CD4-positive, alpha-beta T cell (primary cell): ENCODE measurements at regions not wholly inside any gene's neighbourhood (a gene's known extent, or its start where the extent isn't known, plus 50 kb on each side); places are given as distances from the start of the nearest gene placed in this dataset.

Experiments
- ATAC-seq: fragments of 200-7000 bp; cut with Tn5 transposase; one replicate; pipeline ENCODE4 v1.10.0; 2022; ENCODE audit warnings: mild to moderate bottlenecking; ENCODE audit not compliant: poor library complexity
- CTCF ChIA-PET: fragments of 350-600 bp; sonication (Branson Sonifier 250); formaldehyde crosslinking; loops from one replicate; lab custom pipeline; 2021; ENCODE audit warnings: antibody characterized with exemption, inconsistent platforms; lab: Charles Lee
- POLR2A ChIA-PET: fragments of 350-600 bp; sonication (Branson Sonifier 250); formaldehyde crosslinking; loops from one replicate; lab custom pipeline; 2021; ENCODE audit warnings: antibody characterized with exemption, inconsistent platforms; lab: Charles Lee
- DNase-seq, 14 experiments: peaks; one replicate each; pipeline ENCODE4 v3.0.0-alpha.2; 2013 to 2020; ENCODE audit warnings: mixed read lengths in 2 of 14
- H3K27ac ChIP-seq, 2 donors: one replicate each; pipeline versions ENCODE4 v1.5.1 to v1.7.0; 2013; ENCODE audit warnings: low read length in 2 of 2, low read depth in 1 of 2, mild to moderate bottlenecking in 1 of 2
- H3K27me3 ChIP-seq, 2 experiments: 1 replicate in 1 of 2; 2 replicates in 1 of 2; pipeline versions ENCODE4 v1.6.1 to v1.7.0; 2013; ENCODE audit warnings: low read length in 2 of 2, control low read depth in 1 of 2, mild to moderate bottlenecking in 1 of 2, moderate library complexity in 1 of 2; ENCODE audit not compliant: insufficient read depth in 2 of 2, control insufficient read depth in 1 of 2
- H3K36me3 ChIP-seq: one replicate; pipeline ENCODE4 v1.6.1; 2013; ENCODE audit warnings: low read length, control low read depth; ENCODE audit not compliant: insufficient read depth
- H3K4me1 ChIP-seq: one replicate; pipeline ENCODE4 v1.6.1; 2013; ENCODE audit warnings: low read length, control low read depth; ENCODE audit not compliant: insufficient read depth
- H3K4me3 ChIP-seq: one replicate; pipeline ENCODE4 v1.5.1; 2013; ENCODE audit warnings: mild to moderate bottlenecking, low read length, moderate library complexity
- H3K9me3 ChIP-seq, 2 experiments: 1 replicate in 1 of 2; 2 replicates in 1 of 2; pipeline versions ENCODE4 v1.6.1 to v1.7.0; 2013; ENCODE audit warnings: low read length in 2 of 2, mild to moderate bottlenecking in 2 of 2, control low read depth in 1 of 2, moderate library complexity in 1 of 2; ENCODE audit not compliant: control insufficient read depth in 1 of 2, insufficient read depth in 1 of 2
- H3K27ac Mint-ChIP-seq: one replicate; pipeline ENCODE4 v1.8.0; 2020; ENCODE audit warnings: mixed read lengths
- H3K27me3 Mint-ChIP-seq: one replicate; pipeline ENCODE4 v1.8.0; 2021; ENCODE audit warnings: mixed read lengths
- H3K36me3 Mint-ChIP-seq: one replicate; pipeline ENCODE4 v1.8.0; 2021; ENCODE audit warnings: low read depth, mixed read lengths
- H3K4me1 Mint-ChIP-seq: one replicate; pipeline ENCODE4 v1.8.0; 2021; ENCODE audit warnings: low read depth, mixed read lengths
- H3K4me3 Mint-ChIP-seq: one replicate; pipeline ENCODE4 v1.8.0; 2020; ENCODE audit warnings: mild to moderate bottlenecking, mixed read lengths
- H3K9me3 Mint-ChIP-seq: one replicate; pipeline ENCODE4 v1.8.0; 2020; ENCODE audit warnings: mixed read lengths
- intact Hi-C, 2 experiments: fragments of 100-400 bp; cut with DNase I in 1 of 2; cut with micrococcal nuclease in 1 of 2; formaldehyde crosslinking; loops; one replicate each; pipeline versions ENCODE4 v1.15.1 to v1.9.0; 2023 to 2025; cut with DNase I, micrococcal nuclease
- TF ChIP-seq, protein P1 (sequence below): fragments of 200-600 bp; IDR thresholded peaks from one replicate; pipeline ENCODE4 v1.8.0; 2022; ENCODE audit warnings: antibody characterized with exemption, mild to moderate bottlenecking

DNA sequence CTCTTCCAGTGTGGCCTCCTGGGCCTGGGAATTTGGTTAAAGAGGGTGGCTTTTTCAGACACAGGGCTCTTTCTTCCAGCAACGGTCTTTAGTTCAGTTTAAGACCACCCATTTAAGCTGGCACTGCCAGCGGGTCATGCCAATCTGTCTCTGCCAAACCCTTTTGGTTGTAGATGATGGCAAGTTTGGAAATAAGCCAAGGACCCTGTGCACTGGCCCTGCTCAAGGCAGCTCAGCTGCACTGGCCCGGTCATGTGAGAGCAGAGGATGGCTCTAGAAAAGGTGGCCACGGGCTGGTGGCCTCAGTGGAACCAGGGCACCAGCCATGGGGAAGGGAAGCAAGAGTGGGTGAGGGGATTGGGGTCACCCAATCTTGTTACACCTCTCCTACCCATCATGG, 294.1 kb downstream of the GLRX3 start:
- H3K9me3 ChIP-seq: peaks cover 0 to 42% of the 10 kb centered on the region in 2 experiments
- ATAC-seq (no peak), DNase-seq (no peak)
- Mint-ChIP-seq H3K36me3 (no peaks in the 10 kb centered on the region), H3K4me1 (no peaks in the 10 kb centered on the region), H3K27ac (no peak overlapping the region), H3K27me3 (peaks cover 4% of the 10 kb centered on the region), H3K4me3 (no peak overlapping the region), H3K9me3 (no peaks in the 10 kb centered on the region)
- no peaks in the 10 kb centered on the region for H3K27me3 ChIP-seq
- intact Hi-C loops: no loop called here
- no peak overlapping the region for H3K27ac ChIP-seq
- TF ChIP-seq, protein P1, sequence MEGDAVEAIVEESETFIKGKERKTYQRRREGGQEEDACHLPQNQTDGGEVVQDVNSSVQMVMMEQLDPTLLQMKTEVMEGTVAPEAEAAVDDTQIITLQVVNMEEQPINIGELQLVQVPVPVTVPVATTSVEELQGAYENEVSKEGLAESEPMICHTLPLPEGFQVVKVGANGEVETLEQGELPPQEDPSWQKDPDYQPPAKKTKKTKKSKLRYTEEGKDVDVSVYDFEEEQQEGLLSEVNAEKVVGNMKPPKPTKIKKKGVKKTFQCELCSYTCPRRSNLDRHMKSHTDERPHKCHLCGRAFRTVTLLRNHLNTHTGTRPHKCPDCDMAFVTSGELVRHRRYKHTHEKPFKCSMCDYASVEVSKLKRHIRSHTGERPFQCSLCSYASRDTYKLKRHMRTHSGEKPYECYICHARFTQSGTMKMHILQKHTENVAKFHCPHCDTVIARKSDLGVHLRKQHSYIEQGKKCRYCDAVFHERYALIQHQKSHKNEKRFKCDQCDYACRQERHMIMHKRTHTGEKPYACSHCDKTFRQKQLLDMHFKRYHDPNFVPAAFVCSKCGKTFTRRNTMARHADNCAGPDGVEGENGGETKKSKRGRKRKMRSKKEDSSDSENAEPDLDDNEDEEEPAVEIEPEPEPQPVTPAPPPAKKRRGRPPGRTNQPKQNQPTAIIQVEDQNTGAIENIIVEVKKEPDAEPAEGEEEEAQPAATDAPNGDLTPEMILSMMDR: no peak
- no peaks in the 10 kb centered on the region for H3K4me1 ChIP-seq
- no peak overlapping the region for H3K4me3 ChIP-seq
- H3K36me3 ChIP-seq: no peaks in the 10 kb centered on the region
- ChIA-PET POLR2A (no interaction called here), CTCF (no interaction called here)

DNA sequence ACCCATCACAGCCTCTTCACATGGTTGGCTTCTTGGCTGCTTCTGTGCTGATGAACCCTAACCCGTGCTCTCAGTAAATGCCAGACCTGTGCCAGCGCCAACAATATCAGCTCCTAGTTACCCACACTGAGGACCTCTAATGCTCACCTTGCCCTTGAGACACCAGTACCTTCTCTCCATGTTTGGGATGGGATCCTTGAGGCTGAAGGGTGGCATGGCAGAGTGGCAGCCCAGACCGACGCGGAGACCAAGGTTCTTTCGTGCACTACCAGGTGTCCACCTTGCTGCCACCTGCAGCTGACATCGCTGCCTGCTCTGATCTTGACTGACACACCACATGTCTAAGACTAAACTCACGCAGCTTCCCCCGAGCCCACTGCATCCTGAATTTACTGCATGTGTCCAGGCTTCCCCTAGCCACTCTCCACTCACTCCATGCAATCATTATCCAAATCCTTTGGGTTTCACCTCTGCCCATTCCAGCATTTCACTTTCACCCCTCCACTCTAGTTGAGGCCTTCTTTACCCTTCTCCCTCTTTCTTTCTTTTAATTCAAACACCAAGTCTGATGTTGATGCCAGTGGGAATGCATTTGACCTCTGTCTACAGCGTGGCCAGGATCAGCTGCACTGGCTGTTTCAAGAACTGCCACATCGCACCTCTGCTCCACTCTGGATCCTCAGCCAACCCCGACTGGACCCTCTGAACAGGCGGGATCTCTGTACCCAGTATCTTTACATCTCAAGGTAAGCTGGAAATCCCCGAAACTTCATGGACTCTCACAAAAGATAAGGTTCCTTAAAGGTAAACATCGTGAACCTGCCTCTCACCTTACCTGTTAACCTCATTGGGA, 294.9 kb downstream of the GLRX3 start:
- H3K36me3 ChIP-seq: no peaks in the 10 kb centered on the region
- intact Hi-C loops: no loop called here
- ChIA-PET POLR2A (no interaction called here), CTCF (no interaction called here)
- TF ChIP-seq, protein P1: no peak
- DNase-seq (no peak), ATAC-seq (no peak)
- H3K4me3 ChIP-seq: no peak overlapping the region
- peaks cover 0 to 35% of the 10 kb centered on the region in 2 experiments for H3K9me3 ChIP-seq
- Mint-ChIP-seq H3K9me3 (no peaks in the 10 kb centered on the region), H3K4me3 (no peak overlapping the region), H3K27ac (no peak overlapping the region), H3K27me3 (no peaks in the 10 kb centered on the region), H3K36me3 (no peaks in the 10 kb centered on the region), H3K4me1 (no peaks in the 10 kb centered on the region)
- H3K4me1 ChIP-seq: no peaks in the 10 kb centered on the region
- H3K27me3 ChIP-seq: no peaks in the 10 kb centered on the region
- no peak overlapping the region for H3K27ac ChIP-seq

DNA sequence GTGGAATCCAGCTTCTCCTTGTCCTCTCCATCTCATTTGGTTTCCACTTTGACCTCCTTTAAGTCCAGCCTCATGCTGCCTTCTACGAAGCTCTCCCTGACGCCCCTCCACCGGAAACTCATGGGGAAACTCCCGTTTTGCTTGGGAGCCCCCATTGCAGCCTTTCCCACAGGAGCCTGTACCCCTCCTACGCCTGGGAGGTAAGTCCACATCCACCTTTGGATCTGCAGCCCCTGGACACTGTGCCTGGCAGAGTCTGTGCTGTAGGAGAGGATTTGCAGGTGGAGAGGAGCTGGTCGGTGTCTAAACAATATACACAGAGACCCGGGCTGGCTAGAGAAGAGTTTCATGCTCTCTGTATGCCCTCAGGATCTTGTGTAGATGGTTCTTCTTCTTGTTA, 296.1 kb downstream of the GLRX3 start:
- no peaks in the 10 kb centered on the region for H3K9me3 Mint-ChIP-seq
- no peak overlapping the region for H3K27ac Mint-ChIP-seq
- intact Hi-C loops: no loop called here
- H3K27me3 ChIP-seq: no peaks in the 10 kb centered on the region
- H3K4me1 Mint-ChIP-seq: no peaks in the 10 kb centered on the region
- H3K36me3 ChIP-seq: no peaks in the 10 kb centered on the region
- TF ChIP-seq, protein P1: no peak
- ATAC-seq (no peak), DNase-seq (no peak)
- no peak overlapping the region for H3K4me3 Mint-ChIP-seq
- no peak overlapping the region for H3K4me3 ChIP-seq
- H3K9me3 ChIP-seq: peaks cover 0 to 34% of the 10 kb centered on the region in 2 experiments
- CTCF ChIA-PET: no interaction called here
- H3K27me3 Mint-ChIP-seq: no peaks in the 10 kb centered on the region
- no peak overlapping the region for H3K27ac ChIP-seq
- no peaks in the 10 kb centered on the region for H3K4me1 ChIP-seq
- POLR2A ChIA-PET: no interaction called here
- no peaks in the 10 kb centered on the region for H3K36me3 Mint-ChIP-seq
